ENCODE measurements at regions not wholly inside any gene's neighbourhood (a gene's known extent, or its start where the extent isn't known, plus 50 kb on each side); places are given as distances from the start of the nearest gene placed in this dataset.
"Not testable (repeated sequence)": the region's sequence is repeated elsewhere in the genome, so short reads cannot be mapped to it uniquely, and the experiment has no call there.

DNA sequence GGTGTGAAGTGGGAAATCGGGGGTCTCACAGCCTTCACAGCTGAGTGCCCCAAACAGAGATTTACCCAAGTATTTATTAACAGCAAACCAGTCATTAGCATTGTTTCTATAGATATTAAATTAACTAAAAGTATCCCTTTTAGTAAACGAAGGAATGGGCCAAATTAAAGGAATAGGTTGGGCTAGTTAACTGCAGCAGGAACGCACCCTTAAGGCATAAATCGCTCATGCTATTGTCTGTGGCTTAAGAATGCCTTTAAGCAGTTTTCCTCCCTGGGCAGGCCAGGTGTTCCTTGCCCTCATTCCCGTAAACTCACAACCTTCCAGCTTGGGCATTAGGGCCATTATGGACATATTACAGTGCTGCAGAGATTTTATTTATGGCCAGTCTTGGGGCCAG lies 167.5 kb upstream of the PIK3R1 start:
- TF ChIP-seq ZSCAN30 (tag by site-specific recombination; IDR thresholded peaks at IDR 0.05); ZNF239 (tag by site-specific recombination; IDR thresholded peaks at IDR 0.05); KLF9 (tag by site-specific recombination; IDR thresholded peaks at IDR 0.05; ENCODE audit: low read depth); FEZF1 (tag by site-specific recombination; IDR thresholded peaks at IDR 0.05); ZNF138 (tag by site-specific recombination; IDR thresholded peaks at IDR 0.05; ENCODE audit: borderline replicate concordance); ZNF561 (tag by site-specific recombination; IDR thresholded peaks at IDR 0.05; ENCODE audit: borderline replicate concordance); ZSCAN16 (tag by site-specific recombination; IDR thresholded peaks at IDR 0.05); ZNF175 (tag by site-specific recombination; IDR thresholded peaks at IDR 0.05): not testable (repeated sequence)
- TF ChIP-seq, protein P1, sequence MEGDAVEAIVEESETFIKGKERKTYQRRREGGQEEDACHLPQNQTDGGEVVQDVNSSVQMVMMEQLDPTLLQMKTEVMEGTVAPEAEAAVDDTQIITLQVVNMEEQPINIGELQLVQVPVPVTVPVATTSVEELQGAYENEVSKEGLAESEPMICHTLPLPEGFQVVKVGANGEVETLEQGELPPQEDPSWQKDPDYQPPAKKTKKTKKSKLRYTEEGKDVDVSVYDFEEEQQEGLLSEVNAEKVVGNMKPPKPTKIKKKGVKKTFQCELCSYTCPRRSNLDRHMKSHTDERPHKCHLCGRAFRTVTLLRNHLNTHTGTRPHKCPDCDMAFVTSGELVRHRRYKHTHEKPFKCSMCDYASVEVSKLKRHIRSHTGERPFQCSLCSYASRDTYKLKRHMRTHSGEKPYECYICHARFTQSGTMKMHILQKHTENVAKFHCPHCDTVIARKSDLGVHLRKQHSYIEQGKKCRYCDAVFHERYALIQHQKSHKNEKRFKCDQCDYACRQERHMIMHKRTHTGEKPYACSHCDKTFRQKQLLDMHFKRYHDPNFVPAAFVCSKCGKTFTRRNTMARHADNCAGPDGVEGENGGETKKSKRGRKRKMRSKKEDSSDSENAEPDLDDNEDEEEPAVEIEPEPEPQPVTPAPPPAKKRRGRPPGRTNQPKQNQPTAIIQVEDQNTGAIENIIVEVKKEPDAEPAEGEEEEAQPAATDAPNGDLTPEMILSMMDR (tag by site-specific recombination; IDR thresholded peaks at IDR 0.05), result not testable (repeated sequence)
- TF ChIP-seq, protein P2, sequence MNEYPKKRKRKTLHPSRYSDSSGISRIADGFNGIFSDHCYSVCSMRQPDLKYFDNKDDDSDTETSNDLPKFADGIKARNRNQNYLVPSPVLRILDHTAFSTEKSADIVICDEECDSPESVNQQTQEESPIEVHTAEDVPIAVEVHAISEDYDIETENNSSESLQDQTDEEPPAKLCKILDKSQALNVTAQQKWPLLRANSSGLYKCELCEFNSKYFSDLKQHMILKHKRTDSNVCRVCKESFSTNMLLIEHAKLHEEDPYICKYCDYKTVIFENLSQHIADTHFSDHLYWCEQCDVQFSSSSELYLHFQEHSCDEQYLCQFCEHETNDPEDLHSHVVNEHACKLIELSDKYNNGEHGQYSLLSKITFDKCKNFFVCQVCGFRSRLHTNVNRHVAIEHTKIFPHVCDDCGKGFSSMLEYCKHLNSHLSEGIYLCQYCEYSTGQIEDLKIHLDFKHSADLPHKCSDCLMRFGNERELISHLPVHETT (tag by site-specific recombination; IDR thresholded peaks at IDR 0.05), result not testable (repeated sequence)
- TF ChIP-seq, protein P3, sequence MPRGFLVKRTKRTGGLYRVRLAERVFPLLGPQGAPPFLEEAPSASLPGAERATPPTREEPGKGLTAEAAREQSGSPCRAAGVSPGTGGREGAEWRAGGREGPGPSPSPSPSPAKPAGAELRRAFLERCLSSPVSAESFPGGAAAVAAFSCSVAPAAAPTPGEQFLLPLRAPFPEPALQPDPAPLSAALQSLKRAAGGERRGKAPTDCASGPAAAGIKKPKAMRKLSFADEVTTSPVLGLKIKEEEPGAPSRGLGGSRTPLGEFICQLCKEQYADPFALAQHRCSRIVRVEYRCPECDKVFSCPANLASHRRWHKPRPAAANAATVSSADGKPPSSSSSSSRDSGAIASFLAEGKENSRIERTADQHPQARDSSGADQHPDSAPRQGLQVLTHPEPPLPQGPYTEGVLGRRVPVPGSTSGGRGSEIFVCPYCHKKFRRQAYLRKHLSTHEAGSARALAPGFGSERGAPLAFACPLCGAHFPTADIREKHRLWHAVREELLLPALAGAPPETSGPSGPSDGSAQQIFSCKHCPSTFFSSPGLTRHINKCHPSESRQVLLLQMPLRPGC (tag by site-specific recombination; IDR thresholded peaks at IDR 0.05), result not testable (repeated sequence)

All from HEK293 (cell line).